Colonic mucosa (tissue), 4 donors: ENCODE measurements at regions not wholly inside any gene's neighbourhood (a gene's known extent, or its start where the extent isn't known, plus 50 kb on each side); places are given as distances from the start of the nearest gene placed in this dataset.

ENCODE experiments used
- DNase-seq: peaks from one replicate; pipeline ENCODE4 v3.0.0-alpha.2; 2020
- H3K27ac ChIP-seq: fragments of 200-600 bp; one replicate; pipeline ENCODE4 v1.8.0; 2021
- H3K27me3 ChIP-seq: fragments of 200-600 bp; one replicate; pipeline ENCODE4 v1.8.0; 2021
- H3K36me3 ChIP-seq: fragments of 200-600 bp; one replicate; pipeline ENCODE4 v1.8.0; 2021
- H3K4me1 ChIP-seq: fragments of 200-600 bp; one replicate; pipeline ENCODE4 v1.8.0; 2021; ENCODE audit warnings: mild to moderate bottlenecking
- H3K4me3 ChIP-seq: fragments of 200-600 bp; one replicate; pipeline ENCODE4 v1.8.0; 2021
- H3K9ac ChIP-seq, 2 donors: one replicate each; pipeline ENCODE4 v1.7.0; 2013; ENCODE audit warnings: control low read depth in 2 of 2, low read depth in 2 of 2, low read length in 2 of 2
- H3K9me3 ChIP-seq: fragments of 200-600 bp; one replicate; pipeline ENCODE4 v1.8.0; 2021
- intact Hi-C: fragments of 100-400 bp; cut with DNase I; formaldehyde crosslinking; loops from one replicate; pipeline ENCODE4 v1.14.1; 2022
- TF ChIP-seq, protein P1 (sequence below): fragments of 200-600 bp; IDR thresholded peaks from one replicate; pipeline ENCODE4 v1.8.0; 2022; ENCODE audit warnings: antibody characterized with exemption, mild to moderate bottlenecking
- donor health status: healthy.
- donor health status: DM: no; HTN: no; CAD: no.
- donor health status: DM: no; HTN: no; CAD: no.

- Histone ChIP-seq H3K9me3 (no peaks in the 10 kb centered on the region), H3K9ac (no peak overlapping the region), H3K4me3 (no peak overlapping the region), H3K27me3 (no peaks in the 10 kb centered on the region), H3K36me3 (no peaks in the 10 kb centered on the region), H3K4me1 (no peaks in the 10 kb centered on the region), H3K27ac (no peak overlapping the region)
- TF ChIP-seq, protein P1, sequence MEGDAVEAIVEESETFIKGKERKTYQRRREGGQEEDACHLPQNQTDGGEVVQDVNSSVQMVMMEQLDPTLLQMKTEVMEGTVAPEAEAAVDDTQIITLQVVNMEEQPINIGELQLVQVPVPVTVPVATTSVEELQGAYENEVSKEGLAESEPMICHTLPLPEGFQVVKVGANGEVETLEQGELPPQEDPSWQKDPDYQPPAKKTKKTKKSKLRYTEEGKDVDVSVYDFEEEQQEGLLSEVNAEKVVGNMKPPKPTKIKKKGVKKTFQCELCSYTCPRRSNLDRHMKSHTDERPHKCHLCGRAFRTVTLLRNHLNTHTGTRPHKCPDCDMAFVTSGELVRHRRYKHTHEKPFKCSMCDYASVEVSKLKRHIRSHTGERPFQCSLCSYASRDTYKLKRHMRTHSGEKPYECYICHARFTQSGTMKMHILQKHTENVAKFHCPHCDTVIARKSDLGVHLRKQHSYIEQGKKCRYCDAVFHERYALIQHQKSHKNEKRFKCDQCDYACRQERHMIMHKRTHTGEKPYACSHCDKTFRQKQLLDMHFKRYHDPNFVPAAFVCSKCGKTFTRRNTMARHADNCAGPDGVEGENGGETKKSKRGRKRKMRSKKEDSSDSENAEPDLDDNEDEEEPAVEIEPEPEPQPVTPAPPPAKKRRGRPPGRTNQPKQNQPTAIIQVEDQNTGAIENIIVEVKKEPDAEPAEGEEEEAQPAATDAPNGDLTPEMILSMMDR: no peak
- no peak for DNase-seq
- intact Hi-C loops: no loop called here
Measured at GRCh38 chr7:127530148-127530547, 55.2 kb downstream of the GCC1 start.

- no peaks in the 10 kb centered on the region for H3K4me1 ChIP-seq
- H3K27ac ChIP-seq: no peak overlapping the region
- H3K27me3 ChIP-seq: no peaks in the 10 kb centered on the region
- TF ChIP-seq, protein P1: no peak
- DNase-seq: no peak
- no peak overlapping the region for H3K4me3 ChIP-seq
- H3K9me3 ChIP-seq: no peaks in the 10 kb centered on the region
- intact Hi-C loops: no loop called here
- H3K9ac ChIP-seq: no peak overlapping the region
- H3K36me3 ChIP-seq: no peaks in the 10 kb centered on the region
Measured at GRCh38 chr7:127527561-127527960, 57.8 kb downstream of the GCC1 start.

DNA sequence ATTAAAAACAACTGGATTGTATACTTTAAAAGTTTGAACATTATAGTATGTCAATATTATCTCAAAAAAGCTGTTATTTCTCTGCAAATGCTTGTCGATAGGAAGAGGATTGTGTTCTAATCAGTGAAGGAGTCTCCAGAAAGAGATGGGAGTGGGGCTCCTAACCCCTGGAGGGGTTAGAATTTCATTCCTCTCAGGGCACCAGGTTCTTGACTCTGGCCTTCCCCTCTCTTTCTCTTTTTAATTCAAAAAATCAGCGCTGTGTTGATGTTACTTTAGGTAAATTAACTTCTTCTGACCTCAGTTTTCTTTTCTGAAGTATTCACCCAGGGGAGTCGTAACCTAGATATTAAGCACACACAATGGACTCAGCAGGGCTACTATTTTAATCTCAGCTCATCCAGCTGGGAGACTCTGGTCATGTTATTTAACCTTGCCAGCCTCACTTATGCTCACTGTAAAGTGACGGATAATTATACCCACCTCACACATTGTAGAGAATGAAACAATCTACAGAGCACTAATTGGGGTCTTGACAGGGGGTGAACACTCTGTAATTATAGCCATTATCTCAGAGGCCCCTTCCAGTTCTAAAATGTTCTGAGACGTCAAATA is 59.4 kb downstream of the GCC1 start:
- no peak for DNase-seq
- no peak overlapping the region for H3K27ac ChIP-seq
- H3K36me3 ChIP-seq: no peaks in the 10 kb centered on the region
- no peak overlapping the region for H3K4me3 ChIP-seq
- TF ChIP-seq, protein P1: no peak
- intact Hi-C loops: no loop called here
- H3K9me3 ChIP-seq: no peaks in the 10 kb centered on the region
- no peaks in the 10 kb centered on the region for H3K4me1 ChIP-seq
- H3K27me3 ChIP-seq: no peaks in the 10 kb centered on the region
- no peak overlapping the region for H3K9ac ChIP-seq

DNA sequence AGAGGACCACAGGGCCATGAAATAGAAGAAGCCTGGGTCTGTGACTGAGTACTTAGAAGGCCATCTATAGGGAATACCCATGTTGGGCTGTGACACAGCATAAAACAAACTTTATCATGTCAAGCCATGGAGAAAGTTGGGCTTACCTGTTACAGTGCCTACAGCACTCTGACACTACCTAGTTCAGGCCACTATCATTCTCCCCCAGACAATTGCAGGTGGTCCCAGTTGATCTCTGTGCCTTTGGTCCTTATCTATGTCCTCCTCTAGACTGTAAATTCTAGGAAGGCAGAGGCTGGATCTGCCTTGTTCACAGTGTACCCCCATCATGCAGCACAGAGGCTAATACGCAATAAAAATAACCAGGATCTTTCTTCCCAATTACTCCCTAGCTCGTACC is 69.1 kb downstream of the GCC1 start:
- no peak for DNase-seq
- intact Hi-C loops: no loop called here
- TF ChIP-seq, protein P1: no peak
- Histone ChIP-seq H3K27me3 (no peaks in the 10 kb centered on the region), H3K9me3 (no peaks in the 10 kb centered on the region), H3K9ac (no peak overlapping the region), H3K4me1 (no peaks in the 10 kb centered on the region), H3K36me3 (no peaks in the 10 kb centered on the region), H3K27ac (no peak overlapping the region), H3K4me3 (no peak overlapping the region)

DNA sequence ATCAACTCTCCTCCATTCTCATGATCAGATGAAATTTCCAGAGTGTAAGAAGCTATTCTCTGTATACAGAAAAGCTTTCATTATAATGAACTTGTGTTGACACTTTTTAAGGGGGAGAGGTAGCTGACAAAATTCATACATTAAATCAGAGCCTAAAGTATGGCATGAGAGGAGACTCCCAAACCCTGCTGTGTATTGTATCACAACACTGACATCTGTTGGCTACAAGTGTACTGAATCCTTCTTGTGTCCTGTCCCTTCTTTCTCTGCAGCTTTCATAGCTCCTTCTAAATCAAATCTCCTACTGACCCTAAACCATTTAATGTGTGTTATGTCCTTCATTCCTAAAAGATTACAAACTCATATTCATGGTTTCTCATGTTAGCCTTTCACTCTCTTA is 70.9 kb downstream of the GCC1 start:
- intact Hi-C loops: no loop called here

More for the DNA sequence above, 70.9 kb downstream of the GCC1 start:
- Histone ChIP-seq H3K36me3 (no peaks in the 10 kb centered on the region), H3K4me3 (no peak overlapping the region), H3K27ac (no peak overlapping the region), H3K4me1 (no peaks in the 10 kb centered on the region), H3K9me3 (no peaks in the 10 kb centered on the region), H3K9ac (no peak overlapping the region), H3K27me3 (no peaks in the 10 kb centered on the region)
- no peak for DNase-seq
- TF ChIP-seq, protein P1: peak; percentile 33
